GM19351 (cell line): ENCODE measurements at regions not wholly inside any gene's neighbourhood (a gene's known extent, or its start where the extent isn't known, plus 50 kb on each side); places are given as distances from the start of the nearest gene placed in this dataset.
"Not testable (repeated sequence)": the region's sequence is repeated elsewhere in the genome, so short reads cannot be mapped to it uniquely, and the experiment has no call there.

ENCODE experiments used
- ATAC-seq: cut with Tn5 transposase; IDR thresholded peaks from one replicate; pipeline ENCODE4 v1.9.1; 2021; ENCODE audit warnings: mild to moderate bottlenecking, moderate library complexity; ENCODE audit not compliant: unreplicated experiment

GRCh38 chr20:16801919-16802651, 53.9 kb downstream of the OTOR start:
- ATAC-seq = peak; percentile 87

- no peak for ATAC-seq
These were observed 54.4 kb downstream of the OTOR start for GRCh38 chr20:16802652-16802935.

- peak; percentile 68 for ATAC-seq
These were observed 56.0 kb downstream of the OTOR start for GRCh38 chr20:16803965-16804792.

GRCh38 chr20:16804793-16805187, 56.6 kb downstream of the OTOR start:
- no peak for ATAC-seq

- ATAC-seq = no peak
These were observed 57.9 kb downstream of the OTOR start for GRCh38 chr20:16806061-16806460.

GRCh38 chr20:16806886-16807285, 58.7 kb downstream of the OTOR start:
- no peak for ATAC-seq

GRCh38 chr20:16808796-16809195, 60.6 kb downstream of the OTOR start:
- no peak for ATAC-seq

- no peak for ATAC-seq
These were observed 62.1 kb downstream of the OTOR start for GRCh38 chr20:16810216-16810615.

- ATAC-seq = no peak
These were observed 68.0 kb downstream of the OTOR start for GRCh38 chr20:16816192-16816591.

GRCh38 chr20:16819483-16819882, 71.3 kb downstream of the OTOR start:
- no peak for ATAC-seq

- ATAC-seq = peak; percentile 95
These were observed 73.3 kb downstream of the OTOR start for GRCh38 chr20:16821211-16822089.

GRCh38 chr20:16824664-16825063, 76.5 kb downstream of the OTOR start:
- ATAC-seq = no peak

- ATAC-seq = no peak
These were observed 80.6 kb downstream of the OTOR start for GRCh38 chr20:16828666-16829305.

GRCh38 chr20:16835690-16836089, 87.5 kb downstream of the OTOR start:
- ATAC-seq = not testable (repeated sequence)

GRCh38 chr20:16842486-16843120, 94.4 kb downstream of the OTOR start:
- ATAC-seq = no peak

GRCh38 chr20:16844406-16844805, 96.2 kb downstream of the OTOR start:
- ATAC-seq = no peak

- no peak for ATAC-seq
These were observed 97.8 kb downstream of the OTOR start for GRCh38 chr20:16846006-16846405.

- no peak for ATAC-seq
These were observed 99.9 kb downstream of the OTOR start for GRCh38 chr20:16848061-16848460.

GRCh38 chr20:16848526-16848925, 100.4 kb downstream of the OTOR start:
- no peak for ATAC-seq

GRCh38 chr20:16860914-16861313, 112.8 kb downstream of the OTOR start:
- ATAC-seq = no peak

- no peak for ATAC-seq
These were observed 113.5 kb downstream of the OTOR start for GRCh38 chr20:16861708-16862107.
